Astrocyte (in vitro differentiated cells and primary cell): ENCODE measurements at regions not wholly inside any gene's neighbourhood (a gene's known extent, or its start where the extent isn't known, plus 50 kb on each side); places are given as distances from the start of the nearest gene placed in this dataset.

ENCODE experiments used
- CTCF ChIP-seq: IDR thresholded peaks from 2 replicates; pipeline ENCODE4 v1.5.1; 2011; ENCODE audit warnings: low read depth, mild to moderate bottlenecking, inconsistent platforms, low read length, moderate library complexity; ENCODE audit not compliant: insufficient read depth
- EZH2 ChIP-seq: IDR thresholded peaks from 2 replicates; pipeline ENCODE4 v1.6.1; 2012; ENCODE audit warnings: mild to moderate bottlenecking, low read length, inconsistent platforms; ENCODE audit not compliant: insufficient read depth

- no peak for TF ChIP-seq CTCF
- no peak for TF ChIP-seq EZH2
Measured at GRCh38 chr5:117947836-117948235, 1040.5 kb downstream of the DTWD2 start.
